GM12891 (cell line): ENCODE measurements at regions not wholly inside any gene's neighbourhood (a gene's known extent, or its start where the extent isn't known, plus 50 kb on each side); places are given as distances from the start of the nearest gene placed in this dataset.

Experiments
- POLR2A ChIP-seq: IDR thresholded peaks from 2 replicates; pipeline ENCODE4 v1.6.1; 2011; ENCODE audit warnings: low read depth, low read length, control low read depth
- POLR2AphosphoS5 ChIP-seq: IDR thresholded peaks from 2 replicates; pipeline ENCODE4 v1.6.1; 2011; ENCODE audit warnings: low read depth, low read length, control low read depth
- POU2F2 ChIP-seq: IDR thresholded peaks from 2 replicates; pipeline ENCODE4 v1.6.1; 2011; ENCODE audit warnings: low read depth, mild to moderate bottlenecking, control low read depth, low read length, moderate library complexity

DNA sequence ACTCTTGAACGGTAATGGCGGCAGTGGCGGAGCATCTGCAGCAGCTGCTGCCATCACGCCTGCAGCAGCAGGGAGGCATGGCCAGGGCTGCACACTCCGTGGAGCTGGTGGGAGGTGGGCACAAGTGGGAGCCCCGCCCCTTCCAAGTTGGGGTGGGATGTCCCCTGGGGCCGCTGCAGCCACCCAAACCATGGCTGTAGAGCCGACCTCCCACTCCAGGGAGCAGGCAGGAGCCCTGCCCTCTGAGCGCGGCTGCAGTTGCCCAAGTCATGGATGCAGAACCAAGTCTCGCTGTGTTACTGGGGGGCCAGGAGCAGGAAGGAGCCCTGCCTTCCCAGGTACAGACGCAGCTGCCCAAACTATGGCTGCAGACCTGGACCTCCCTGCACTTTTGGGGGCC lies 215.3 kb upstream of the VLDLR start:
- no peak for TF ChIP-seq POLR2AphosphoS5
- TF ChIP-seq POLR2A = no peak
- TF ChIP-seq POU2F2 = no peak
